ENCODE measurements at regions not wholly inside any gene's neighbourhood (a gene's known extent, or its start where the extent isn't known, plus 50 kb on each side); places are given as distances from the start of the nearest gene placed in this dataset.

DNA sequence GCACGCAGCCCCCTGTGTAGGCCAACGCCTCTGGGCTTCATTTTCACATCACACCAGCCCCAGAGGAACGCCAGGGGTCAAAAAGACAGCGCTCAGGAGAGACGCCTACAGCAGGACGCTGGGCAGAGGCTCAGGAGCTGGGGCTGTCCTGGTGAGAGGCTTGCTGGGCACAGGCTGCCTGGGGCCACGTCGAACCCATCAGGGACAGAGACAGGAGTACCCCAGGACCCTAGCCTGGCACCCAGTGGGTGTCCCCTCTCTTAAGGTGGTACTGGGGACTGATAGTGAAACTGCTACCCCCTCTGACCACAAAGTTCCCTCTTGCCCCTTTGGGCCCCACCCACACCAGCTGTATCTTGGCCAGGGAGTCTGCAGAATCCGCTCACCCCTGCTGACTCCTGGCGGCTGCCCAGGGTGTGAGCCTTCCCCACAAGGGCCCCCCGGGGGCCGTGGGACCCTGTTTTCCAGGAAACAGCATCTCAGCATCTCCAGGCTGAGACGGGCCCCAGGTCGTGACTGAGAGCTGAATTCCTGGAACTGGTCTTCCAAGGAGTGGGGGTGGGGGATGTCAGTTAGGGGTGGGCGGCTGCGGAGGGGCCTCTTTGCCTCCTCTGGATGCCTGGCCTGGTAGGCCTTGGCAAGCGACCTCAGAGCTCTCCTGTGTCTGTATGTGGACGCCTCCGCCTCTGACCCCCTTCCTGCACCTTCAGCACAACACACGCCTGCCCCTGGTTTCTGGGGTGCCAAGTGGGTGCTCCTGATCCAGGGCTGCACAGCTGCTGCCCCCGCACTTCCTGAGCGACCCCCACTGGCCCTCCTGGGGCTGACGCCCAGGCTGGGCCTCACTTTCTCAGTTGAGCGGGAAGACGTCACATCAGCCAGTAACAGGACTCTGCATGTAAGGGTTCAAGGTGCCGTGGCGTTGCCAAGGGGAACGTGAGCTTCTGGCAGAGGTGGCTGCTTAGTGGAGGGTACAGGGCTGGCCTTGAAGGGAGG lies 321.9 kb upstream of the RTL1 start:
- DNase-seq (ENCODE audit: low spot score) = no peak
- TF ChIP-seq, protein P1, sequence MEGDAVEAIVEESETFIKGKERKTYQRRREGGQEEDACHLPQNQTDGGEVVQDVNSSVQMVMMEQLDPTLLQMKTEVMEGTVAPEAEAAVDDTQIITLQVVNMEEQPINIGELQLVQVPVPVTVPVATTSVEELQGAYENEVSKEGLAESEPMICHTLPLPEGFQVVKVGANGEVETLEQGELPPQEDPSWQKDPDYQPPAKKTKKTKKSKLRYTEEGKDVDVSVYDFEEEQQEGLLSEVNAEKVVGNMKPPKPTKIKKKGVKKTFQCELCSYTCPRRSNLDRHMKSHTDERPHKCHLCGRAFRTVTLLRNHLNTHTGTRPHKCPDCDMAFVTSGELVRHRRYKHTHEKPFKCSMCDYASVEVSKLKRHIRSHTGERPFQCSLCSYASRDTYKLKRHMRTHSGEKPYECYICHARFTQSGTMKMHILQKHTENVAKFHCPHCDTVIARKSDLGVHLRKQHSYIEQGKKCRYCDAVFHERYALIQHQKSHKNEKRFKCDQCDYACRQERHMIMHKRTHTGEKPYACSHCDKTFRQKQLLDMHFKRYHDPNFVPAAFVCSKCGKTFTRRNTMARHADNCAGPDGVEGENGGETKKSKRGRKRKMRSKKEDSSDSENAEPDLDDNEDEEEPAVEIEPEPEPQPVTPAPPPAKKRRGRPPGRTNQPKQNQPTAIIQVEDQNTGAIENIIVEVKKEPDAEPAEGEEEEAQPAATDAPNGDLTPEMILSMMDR (IDR thresholded peaks at IDR 0.05; ENCODE audit: extremely low read depth, missing control alignments) = no peak

GRCh38 chr14:101226265-101226602 lies 322.7 kb upstream of the RTL1 start:
- DNase-seq (ENCODE audit: low spot score) = no peak
- TF ChIP-seq, protein P1 (IDR thresholded peaks at IDR 0.05; ENCODE audit: extremely low read depth, missing control alignments) = no peak

GRCh38 chr14:101226603-101227425 lies 323.3 kb upstream of the RTL1 start:
- DNase-seq (ENCODE audit: low spot score) = no peak
- TF ChIP-seq, protein P1 (IDR thresholded peaks at IDR 0.05; ENCODE audit: extremely low read depth, missing control alignments) = no peak

DNA sequence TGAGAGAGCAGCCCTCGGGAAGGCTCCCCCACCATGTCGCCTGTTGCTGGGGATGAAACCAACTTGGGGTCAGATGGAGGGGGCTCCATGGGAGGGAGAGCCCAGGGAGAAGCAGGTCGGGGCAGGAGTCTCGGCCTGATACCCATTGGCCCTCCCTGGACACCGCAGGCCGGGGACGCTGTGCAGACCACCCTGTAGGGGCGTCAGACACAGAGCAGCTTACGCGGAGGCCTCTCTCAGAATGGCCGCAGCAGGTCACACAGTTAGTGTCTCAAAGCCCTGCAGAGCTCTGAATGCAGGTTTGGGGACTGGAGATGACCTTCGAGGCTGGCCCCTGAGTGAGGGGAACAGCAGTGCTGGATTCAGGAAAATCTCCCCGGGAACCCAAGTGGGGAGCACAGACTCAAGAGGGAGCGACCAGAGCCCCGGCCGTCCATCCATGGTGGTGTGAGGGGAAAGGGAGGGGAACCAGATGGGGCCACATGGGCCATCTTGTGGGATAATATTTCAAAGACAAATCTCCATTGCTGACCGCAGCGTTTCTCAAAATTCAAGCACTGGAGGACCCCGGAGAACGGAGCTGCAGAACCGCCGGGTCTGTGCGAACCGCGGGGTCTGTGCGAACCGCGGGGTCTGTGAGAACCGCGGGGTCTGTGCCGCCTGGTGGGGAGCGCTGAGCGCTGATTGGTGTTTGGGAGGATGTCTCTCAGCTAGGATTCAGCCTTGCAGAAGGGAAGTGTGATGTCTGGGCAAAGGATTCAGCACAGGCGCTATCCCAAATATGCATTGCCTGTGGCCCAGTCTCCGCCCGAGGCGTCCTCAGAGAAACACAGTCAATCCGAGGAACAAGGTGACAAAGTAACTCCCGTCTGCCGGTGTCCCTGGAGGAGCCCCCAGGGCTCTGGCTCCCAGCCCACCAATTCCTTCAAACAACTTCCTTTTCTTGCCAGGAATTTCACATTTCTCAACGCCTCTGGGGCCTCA lies 324.4 kb upstream of the RTL1 start:
- TF ChIP-seq, protein P1 (IDR thresholded peaks at IDR 0.05; ENCODE audit: extremely low read depth, missing control alignments) = no peak

GRCh38 chr14:101228949-101229541 lies 325.5 kb upstream of the RTL1 start:
- no peak for DNase-seq (ENCODE audit: low spot score)

More for the DNA sequence above, 324.4 kb upstream of the RTL1 start:
- no peak for DNase-seq (ENCODE audit: low spot score)

DNA sequence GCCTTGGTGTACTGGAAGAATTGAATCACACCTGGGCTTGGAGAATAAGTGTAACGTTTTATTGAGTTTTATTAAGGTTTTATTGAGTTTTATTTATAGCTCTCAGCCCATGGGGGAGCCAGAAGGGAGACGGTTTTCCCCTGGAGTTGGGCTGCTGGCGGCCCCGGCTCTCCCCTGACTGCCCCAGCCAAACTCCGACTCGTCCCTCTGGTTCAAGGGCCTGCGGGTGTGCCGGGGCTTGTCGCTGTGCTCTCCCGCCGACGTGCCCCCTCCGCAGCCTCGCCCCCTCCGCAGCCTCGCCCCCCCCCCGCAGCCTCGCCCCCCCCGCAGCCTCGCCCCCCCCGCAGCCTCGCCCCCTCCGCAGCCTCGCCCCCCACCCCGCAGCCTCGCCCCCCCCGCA lies 326.1 kb upstream of the RTL1 start:
- DNase-seq (ENCODE audit: low spot score) = no peak
- TF ChIP-seq, protein P1 (IDR thresholded peaks at IDR 0.05; ENCODE audit: extremely low read depth, missing control alignments) = no peak

More at GRCh38 chr14:101228949-101229541, 325.5 kb upstream of the RTL1 start:
- TF ChIP-seq, protein P1 (IDR thresholded peaks at IDR 0.05; ENCODE audit: extremely low read depth, missing control alignments) = no peak

Data from GM20000 (cell line).